Stimulated activated CD8-positive, alpha-beta memory T cell treated with anti-CD3 and anti-CD28 coated beads, Interleukin-7, amount 100 ng/mL, for 24 hours (primary cell): ENCODE measurements at regions not wholly inside any gene's neighbourhood (a gene's known extent, or its start where the extent isn't known, plus 50 kb on each side); places are given as distances from the start of the nearest gene placed in this dataset.
"Not testable (repeated sequence)": the region's sequence is repeated elsewhere in the genome, so short reads cannot be mapped to it uniquely, and the experiment has no call there.

Experiments used
- DNase-seq: peaks from one replicate; pipeline ENCODE4 v3.0.0-alpha.2; 2020; ENCODE audit warnings: low read depth

DNA sequence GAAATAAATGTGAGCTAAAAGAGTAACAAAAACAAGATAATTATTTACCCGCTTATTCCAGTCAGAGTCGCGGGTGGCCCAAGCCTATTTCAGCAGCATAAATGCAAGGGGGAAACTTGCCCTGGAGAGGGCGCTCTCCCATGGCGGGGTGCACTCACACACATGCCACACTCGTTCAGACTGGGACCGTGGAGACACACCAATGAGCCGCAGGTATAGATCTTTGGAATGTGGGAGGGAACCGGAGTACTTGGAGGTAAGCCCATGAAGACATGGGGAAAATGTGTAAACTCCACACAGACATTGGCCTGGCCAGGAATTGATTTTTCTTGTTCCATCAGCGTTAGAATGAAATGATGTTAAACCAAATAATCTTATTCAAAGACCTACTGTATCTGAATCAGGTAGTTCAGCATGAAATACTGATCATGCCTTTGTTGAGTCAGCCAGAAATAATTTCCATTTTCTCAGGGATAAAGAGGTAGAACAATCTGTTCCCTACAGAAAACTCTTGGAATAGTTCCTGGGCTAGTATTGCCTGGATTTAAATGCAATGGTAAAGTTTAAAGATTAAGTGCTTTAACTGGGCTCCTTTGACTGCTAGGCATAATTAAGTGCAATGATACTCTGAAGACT lies 191.5 kb downstream of the MCHR2 start:
- no peak for DNase-seq

DNA sequence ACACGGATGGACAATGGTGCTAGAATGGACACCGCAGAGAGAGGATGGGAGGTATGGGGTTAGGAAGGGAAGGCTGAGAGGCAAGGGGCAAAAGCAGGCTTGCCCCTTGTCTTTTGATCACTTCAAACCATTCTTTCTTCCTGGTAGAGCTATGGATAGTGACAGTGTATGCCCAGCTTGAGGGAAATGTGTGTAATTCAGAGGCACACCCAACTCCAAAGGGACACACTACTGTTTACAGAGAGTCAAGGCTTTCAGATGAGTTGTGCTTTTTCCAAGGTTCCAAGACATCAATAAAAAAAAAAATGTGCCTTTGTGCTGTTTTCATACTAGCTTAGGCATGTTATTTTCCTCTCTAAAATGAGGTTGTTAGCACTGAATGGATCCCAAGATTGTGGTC lies 185.0 kb downstream of the MCHR2 start:
- DNase-seq = no peak

DNA sequence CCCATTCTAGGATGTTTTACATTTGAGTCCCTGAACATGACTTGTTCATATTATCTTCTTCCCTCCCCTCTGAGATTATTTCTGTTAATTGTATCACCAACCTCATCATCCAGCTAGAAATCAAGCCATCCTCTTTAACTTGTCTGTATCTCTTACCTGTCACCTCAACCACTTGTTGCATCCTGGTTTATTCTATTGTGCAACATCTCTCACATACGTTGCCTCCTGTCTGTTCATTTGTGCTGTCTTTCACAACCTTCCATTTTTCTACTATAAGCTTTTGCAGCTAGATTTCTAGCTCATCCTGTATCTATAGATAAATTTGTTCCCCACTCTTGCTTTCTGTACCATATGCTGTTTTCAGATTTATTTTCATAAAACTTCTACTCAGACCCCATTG lies 183.7 kb downstream of the MCHR2 start:
- no peak for DNase-seq

- DNase-seq = no peak
Measured at GRCh38 chr6:99810942-99811620, 182.9 kb downstream of the MCHR2 start.

GRCh38 chr6:99811636-99812035 lies 182.4 kb downstream of the MCHR2 start:
- DNase-seq = no peak

DNA sequence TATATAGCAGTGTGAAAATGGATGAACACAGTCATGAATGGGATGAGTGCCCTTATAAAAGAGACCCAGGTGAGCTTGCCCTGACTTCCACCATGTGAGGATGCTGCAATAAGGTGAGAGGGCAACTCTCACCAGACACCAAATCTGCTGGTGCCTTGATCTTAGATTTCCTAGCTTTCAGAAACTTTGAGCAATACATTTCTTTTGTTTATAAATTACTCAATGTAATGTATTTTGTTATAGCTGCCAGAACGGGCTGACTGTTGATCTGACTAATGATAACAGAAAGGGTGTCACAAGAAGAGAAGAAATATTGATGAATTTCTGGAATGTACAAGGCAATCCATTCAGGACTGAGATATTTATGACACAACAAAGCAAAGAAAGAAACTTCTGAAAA lies 180.5 kb downstream of the MCHR2 start:
- no peak for DNase-seq

GRCh38 chr6:99814230-99814928 lies 179.6 kb downstream of the MCHR2 start:
- no peak for DNase-seq

GRCh38 chr6:99816795-99817194 lies 177.2 kb downstream of the MCHR2 start:
- DNase-seq = no peak

DNA sequence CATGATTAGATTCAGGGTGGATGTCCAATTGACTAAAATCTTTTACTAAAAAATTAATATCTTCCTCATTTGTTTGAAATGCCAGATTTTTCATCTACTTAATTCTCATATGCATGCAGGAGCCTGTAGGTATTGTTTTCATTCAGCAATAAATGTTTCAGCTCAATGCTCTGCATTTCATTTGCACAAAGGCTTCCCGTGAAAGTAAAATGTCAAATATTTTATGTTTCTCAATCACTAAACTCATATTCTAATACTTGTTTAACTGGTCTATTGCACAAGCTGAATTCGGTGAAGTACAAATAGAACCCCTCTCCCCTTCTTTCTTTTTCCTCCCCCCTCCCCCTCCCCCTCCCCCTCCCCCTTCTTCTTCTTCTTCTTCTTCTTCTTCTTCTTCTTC lies 175.9 kb downstream of the MCHR2 start:
- DNase-seq = no peak

DNA sequence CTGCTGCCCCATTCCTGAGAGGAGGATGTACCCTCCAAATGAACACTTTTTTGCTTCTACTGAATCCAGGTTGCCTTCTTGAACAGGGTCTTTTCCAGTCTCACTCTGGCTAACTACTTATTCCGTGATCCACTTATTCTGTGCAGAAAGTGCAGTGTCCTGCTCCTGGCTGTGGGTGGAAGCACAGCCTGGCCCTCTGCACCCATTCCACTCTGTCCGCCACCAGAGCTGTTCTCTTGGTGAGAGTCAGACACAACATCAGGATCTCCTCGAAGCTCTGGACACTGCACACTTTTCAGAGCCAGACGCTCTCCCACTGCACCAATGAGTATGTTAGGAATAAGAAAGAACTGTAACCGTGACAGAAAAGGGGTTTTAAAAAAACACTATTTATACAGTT lies 174.2 kb downstream of the MCHR2 start:
- DNase-seq = no peak

DNA sequence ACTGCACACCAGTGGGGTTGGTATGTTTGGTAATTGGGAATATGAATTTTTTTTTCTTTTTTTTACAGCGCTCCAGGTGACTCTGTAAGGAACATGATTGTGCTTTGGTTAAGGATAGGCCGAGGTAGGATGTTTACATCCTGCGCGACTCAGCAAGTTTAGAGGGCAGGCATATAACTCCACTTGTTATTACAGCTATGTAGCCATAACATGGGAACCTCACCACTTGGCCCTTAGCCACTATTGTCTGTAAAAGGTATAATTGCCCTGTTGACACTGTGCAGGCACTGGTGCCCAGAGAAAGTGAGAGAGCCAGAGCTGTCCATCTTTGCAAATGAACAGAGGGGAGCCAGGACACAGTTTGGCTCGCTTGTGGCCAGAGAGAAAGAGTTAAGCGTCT lies 172.9 kb downstream of the MCHR2 start:
- no peak for DNase-seq

GRCh38 chr6:99822741-99823512 lies 171.1 kb downstream of the MCHR2 start:
- DNase-seq = no peak

DNA sequence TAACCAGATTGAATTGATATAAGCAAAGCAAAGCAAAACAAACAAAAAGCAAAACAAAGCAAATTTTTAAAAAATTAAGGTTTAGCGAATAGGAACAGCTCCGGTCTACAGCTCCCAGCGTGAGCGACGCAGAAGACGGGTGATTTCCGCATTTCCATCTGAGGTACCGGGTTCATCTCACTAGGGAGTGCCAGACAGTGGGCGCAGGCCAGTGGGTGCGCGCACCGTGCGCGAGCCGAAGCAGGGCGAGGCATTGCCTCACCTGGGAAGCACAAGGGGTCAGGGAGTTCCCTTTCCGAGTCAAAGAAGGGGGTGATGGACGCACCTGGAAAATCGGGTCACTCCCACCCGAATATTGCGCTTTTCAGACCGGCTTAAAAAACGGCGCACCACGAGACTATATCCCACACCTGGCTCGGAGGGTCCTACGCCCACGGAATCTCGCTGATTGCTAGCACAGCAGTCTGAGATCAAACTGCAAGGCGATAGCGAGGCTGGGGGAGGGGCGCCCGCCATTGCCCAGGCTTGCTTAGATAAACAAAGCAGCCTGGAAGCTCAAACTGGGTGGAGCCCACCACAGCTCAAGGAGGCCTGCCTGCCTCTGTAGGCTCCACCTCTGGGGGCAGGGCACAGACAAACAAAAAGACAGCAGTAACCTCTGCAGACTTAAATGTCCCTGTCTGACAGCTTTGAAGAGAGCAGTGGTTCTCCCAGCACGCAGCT lies 170.3 kb downstream of the MCHR2 start:
- DNase-seq = not testable (repeated sequence)

DNA sequence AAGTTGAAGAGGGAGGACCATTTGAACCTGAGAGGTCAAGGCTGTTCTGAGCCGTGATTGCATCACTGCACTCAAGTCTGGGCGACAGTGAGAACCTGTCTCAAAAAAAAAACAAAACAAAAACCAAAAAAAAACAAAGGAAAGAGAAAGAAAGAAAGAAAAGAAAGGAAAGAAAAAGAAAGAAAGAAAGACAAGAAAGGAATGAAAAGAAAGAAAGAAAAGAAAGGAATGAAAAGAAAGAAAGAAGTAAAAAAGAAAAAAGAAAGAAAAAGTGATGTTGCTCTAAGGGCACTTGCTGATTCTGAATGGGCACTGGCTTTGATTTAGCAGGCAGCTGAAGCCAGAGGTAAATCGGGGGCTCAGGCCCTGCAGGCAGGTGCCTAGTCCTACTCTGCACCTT lies 161.0 kb downstream of the MCHR2 start:
- DNase-seq = no peak

DNA sequence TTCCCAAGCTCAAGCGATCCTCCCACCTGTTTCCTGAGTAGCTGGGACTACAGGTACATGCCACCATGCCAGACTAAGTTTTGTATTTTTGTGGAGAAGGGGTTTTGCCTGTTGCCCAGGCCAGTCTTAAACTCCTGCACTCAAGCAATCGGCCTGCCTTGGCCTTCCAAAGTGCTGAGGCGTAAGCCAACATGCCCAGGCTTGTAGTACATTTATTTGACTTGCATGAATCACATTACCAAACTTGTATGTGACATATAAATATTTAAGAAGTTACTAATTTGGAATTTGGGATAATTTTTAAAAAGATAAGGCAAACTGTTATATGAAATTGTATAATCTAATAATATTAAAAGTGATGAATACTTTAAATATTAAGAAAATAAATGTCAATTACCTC lies 157.6 kb downstream of the MCHR2 start:
- no peak for DNase-seq

- DNase-seq = no peak
Measured at GRCh38 chr6:99838607-99839006, 155.4 kb downstream of the MCHR2 start.

GRCh38 chr6:99841297-99841696 lies 152.7 kb downstream of the MCHR2 start:
- DNase-seq = no peak

GRCh38 chr6:99846006-99846405 lies 148.0 kb downstream of the MCHR2 start:
- DNase-seq = no peak

- DNase-seq = no peak
Measured at GRCh38 chr6:99850841-99851240, 143.2 kb downstream of the MCHR2 start.

DNA sequence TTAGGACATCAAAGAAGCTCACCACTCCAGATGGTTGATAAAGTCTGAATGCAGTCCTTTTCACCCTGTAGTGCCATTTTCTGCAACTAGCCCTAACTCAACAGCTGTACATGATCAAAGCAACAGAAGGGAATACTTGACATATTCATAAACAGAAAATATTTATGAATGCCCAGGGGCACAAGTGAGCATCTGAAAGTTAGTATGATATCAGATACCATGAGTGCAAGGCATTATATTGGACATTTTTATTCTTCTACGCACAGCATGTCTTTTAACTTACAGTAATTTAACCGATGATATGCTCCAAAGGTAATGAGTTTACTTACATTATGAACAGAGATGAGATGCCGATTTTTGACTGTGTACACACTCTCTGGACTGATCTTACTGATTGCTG lies 142.0 kb downstream of the MCHR2 start:
- DNase-seq = no peak

GRCh38 chr6:99867026-99867425 lies 127.0 kb downstream of the MCHR2 start:
- no peak for DNase-seq

DNA sequence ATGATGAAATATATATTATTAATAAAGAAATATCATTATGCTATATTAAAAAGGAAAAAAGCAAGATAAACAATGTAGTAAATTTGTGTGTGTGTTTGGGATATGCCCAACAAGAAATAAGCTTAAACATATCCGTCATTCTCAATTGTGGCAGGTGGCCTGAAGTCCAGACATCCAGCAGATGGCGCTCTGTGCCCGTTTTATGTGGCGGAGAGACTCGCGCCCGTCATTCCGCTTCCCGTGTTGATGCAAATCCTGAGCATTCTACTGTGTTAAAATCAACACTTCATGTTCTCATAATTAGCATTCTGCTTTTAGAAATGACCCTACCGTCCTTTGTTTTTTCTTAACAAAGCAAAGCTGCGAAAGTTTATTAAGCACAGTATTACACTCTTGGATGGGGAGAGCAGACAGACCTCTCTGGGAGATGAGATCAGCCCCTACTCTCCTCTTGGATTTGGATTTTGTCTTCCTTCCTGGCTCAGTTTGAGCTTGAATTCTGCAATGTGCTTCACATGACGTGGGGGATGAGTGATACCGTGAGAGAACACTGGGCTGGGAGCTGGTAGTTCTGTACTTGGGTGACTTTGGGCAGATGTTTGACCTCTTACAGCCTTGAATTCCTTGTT lies 125.8 kb downstream of the MCHR2 start:
- peak; percentile 56 for DNase-seq
